ENCODE measurements at regions not wholly inside any gene's neighbourhood (a gene's known extent, or its start where the extent isn't known, plus 50 kb on each side); places are given as distances from the start of the nearest gene placed in this dataset.

GRCh38 chr2:238714038-238714528, 133.8 kb upstream of the TWIST2 start:
- TF ChIP-seq CTCF (IDR thresholded peaks at IDR 0.05) (no peak), POLR2A (IDR thresholded peaks at IDR 0.05) (no peak), EP300 (IDR thresholded peaks at IDR 0.05; ENCODE audit: low read depth) (no peak)

Measured in transverse colon (tissue), 3 donors.